H9 (cell line): ENCODE measurements at regions not wholly inside any gene's neighbourhood (a gene's known extent, or its start where the extent isn't known, plus 50 kb on each side); places are given as distances from the start of the nearest gene placed in this dataset.

ENCODE experiments used
- DNase-seq: peaks from one replicate; pipeline ENCODE4 v3.0.0-alpha.2; 2017
- H2AFZ ChIP-seq: one replicate; pipeline ENCODE4 v1.6.1; 2013; ENCODE audit warnings: mild to moderate bottlenecking, low read length, control low read depth, moderate library complexity
- H2AK5ac ChIP-seq: 2 replicates; pipeline ENCODE4 v1.6.1; 2013; ENCODE audit warnings: low read length, control low read depth, mixed read lengths; ENCODE audit not compliant: insufficient read length
- H2BK120ac ChIP-seq: one replicate; pipeline ENCODE4 v1.6.1; 2013; ENCODE audit warnings: low read depth, mild to moderate bottlenecking, low read length, control low read depth, inconsistent platforms; ENCODE audit not compliant: poor library complexity, severe bottlenecking
- H2BK12ac ChIP-seq: 2 replicates; pipeline ENCODE4 v1.6.1; 2013; ENCODE audit warnings: low read length, control low read depth, mixed read lengths, low read depth; ENCODE audit not compliant: insufficient read length
- H2BK15ac ChIP-seq: 2 replicates; pipeline ENCODE4 v1.6.1; 2013; ENCODE audit warnings: low read depth, low read length, control low read depth
- H2BK20ac ChIP-seq: one replicate; pipeline ENCODE4 v1.6.1; 2013; ENCODE audit warnings: low read depth, mild to moderate bottlenecking, low read length, control low read depth, inconsistent platforms; ENCODE audit not compliant: poor library complexity, severe bottlenecking
- H2BK5ac ChIP-seq: 2 replicates; pipeline ENCODE4 v1.6.1; 2013; ENCODE audit warnings: low read length, control low read depth, mixed read lengths; ENCODE audit not compliant: insufficient read length
- H3K14ac ChIP-seq: 2 replicates; pipeline ENCODE4 v1.6.1; 2013; ENCODE audit warnings: low read length, control low read depth; ENCODE audit not compliant: insufficient read depth
- H3K18ac ChIP-seq: 2 replicates; pipeline ENCODE4 v1.6.1; 2013; ENCODE audit warnings: low read depth, mild to moderate bottlenecking, mixed read lengths, low read length, control low read depth; ENCODE audit not compliant: insufficient read length
- H3K23ac ChIP-seq: 2 replicates; pipeline ENCODE4 v1.6.1; 2013; ENCODE audit warnings: low read length, control low read depth, mixed read lengths, low read depth; ENCODE audit not compliant: insufficient read length
- H3K23me2 ChIP-seq: 2 replicates; pipeline ENCODE4 v1.6.1; 2013; ENCODE audit warnings: low read depth, mild to moderate bottlenecking, mixed read lengths, low read length, control low read depth; ENCODE audit not compliant: insufficient read length, poor library complexity, severe bottlenecking
- H3K27ac ChIP-seq: 2 replicates; pipeline ENCODE4 v1.5.1; 2013; ENCODE audit warnings: low read length, control low read depth, mixed read lengths, low read depth; ENCODE audit not compliant: insufficient read length
- H3K27me3 ChIP-seq: 2 replicates; pipeline ENCODE4 v1.6.1; 2013; ENCODE audit warnings: low read length, control low read depth, inconsistent platforms; ENCODE audit not compliant: insufficient read depth
- H3K4ac ChIP-seq: 2 replicates; pipeline ENCODE4 v1.6.1; 2013; ENCODE audit warnings: low read depth, mild to moderate bottlenecking, control low read depth, inconsistent platforms, low read length, moderate library complexity
- H3K4me1 ChIP-seq: 2 replicates; pipeline ENCODE4 v1.6.1; 2013; ENCODE audit warnings: low read length, control low read depth, inconsistent platforms; ENCODE audit not compliant: insufficient read depth
- H3K4me2 ChIP-seq: 2 replicates; pipeline ENCODE4 v1.6.1; 2013; ENCODE audit warnings: low read length, control low read depth, mixed read lengths; ENCODE audit not compliant: insufficient read length, insufficient read depth
- H3K56ac ChIP-seq: 2 replicates; pipeline ENCODE4 v1.6.1; 2013; ENCODE audit warnings: low read depth, mild to moderate bottlenecking, mixed read lengths, low read length, control low read depth; ENCODE audit not compliant: insufficient read length
- H3K79me1 ChIP-seq: 2 replicates; pipeline ENCODE4 v1.6.1; 2013; ENCODE audit warnings: low read depth, mild to moderate bottlenecking, moderate library complexity, low read length, control low read depth, inconsistent platforms; ENCODE audit not compliant: insufficient read depth, poor library complexity, severe bottlenecking
- H3K79me2 ChIP-seq: 2 replicates; pipeline ENCODE4 v1.6.1; 2013; ENCODE audit warnings: low read length, control low read depth, inconsistent platforms; ENCODE audit not compliant: insufficient read depth
- H3K9ac ChIP-seq: 2 replicates; pipeline ENCODE4 v1.6.1; 2013; ENCODE audit warnings: low read length, control low read depth, mixed read lengths; ENCODE audit not compliant: insufficient read length; ENCODE audit errors: extremely low read depth
- H3K9me3 ChIP-seq: one replicate; pipeline ENCODE4 v1.6.1; 2013; ENCODE audit warnings: low read depth, low read length, inconsistent platforms; ENCODE audit not compliant: control insufficient read depth
- H3T11ph ChIP-seq: one replicate; pipeline ENCODE4 v1.6.1; 2013; ENCODE audit warnings: mild to moderate bottlenecking, low read length, control low read depth, inconsistent platforms
- H4K20me1 ChIP-seq: one replicate; pipeline ENCODE4 v1.6.1; 2013; ENCODE audit not compliant: control insufficient read depth, insufficient read length, insufficient read depth
- H4K5ac ChIP-seq: 2 replicates; pipeline ENCODE4 v1.6.1; 2013; ENCODE audit warnings: low read depth, mild to moderate bottlenecking, mixed read lengths, low read length, control low read depth; ENCODE audit not compliant: insufficient read length
- H4K8ac ChIP-seq: replicated peaks from 2 replicates; pipeline ENCODE4 v1.6.1; 2013; ENCODE audit warnings: low read length, control low read depth, mixed read lengths, low read depth; ENCODE audit not compliant: insufficient read length
- H4K91ac ChIP-seq: 2 replicates; pipeline ENCODE4 v1.6.1; 2013; ENCODE audit warnings: low read depth, mild to moderate bottlenecking, moderate library complexity, mixed read lengths, low read length, control low read depth; ENCODE audit not compliant: insufficient read length
- H3K27ac Mint-ChIP-seq, 3 experiments: 2 replicates in 2 of 3; 3 replicates in 1 of 3; pipeline ENCODE4 v1.8.0; 2020 to 2021; ENCODE audit warnings: mixed read lengths in 3 of 3, mild to moderate bottlenecking in 1 of 3, moderate library complexity in 1 of 3
- H3K27me3 Mint-ChIP-seq: 2 replicates; pipeline ENCODE4 v1.8.0; 2021; ENCODE audit warnings: low read depth, mild to moderate bottlenecking, moderate library complexity, mixed read lengths
- H3K36me3 Mint-ChIP-seq, 3 experiments: 2 replicates in 2 of 3; 3 replicates in 1 of 3; pipeline ENCODE4 v1.8.0; 2020 to 2021; ENCODE audit warnings: low read depth in 3 of 3, mixed read lengths in 3 of 3; ENCODE audit not compliant: insufficient read depth in 1 of 3
- H3K4me1 Mint-ChIP-seq, 2 experiments: 2 replicates each; pipeline ENCODE4 v1.8.0; 2020; ENCODE audit warnings: mixed read lengths in 2 of 2
- H3K4me3 Mint-ChIP-seq, 2 experiments: 2 replicates in 1 of 2; 3 replicates in 1 of 2; pipeline ENCODE4 v1.8.0; 2020 to 2021; ENCODE audit warnings: mild to moderate bottlenecking in 2 of 2, mixed read lengths in 2 of 2, moderate library complexity in 1 of 2
- H3K9me3 Mint-ChIP-seq, 2 experiments: 2 replicates in 1 of 2; 3 replicates in 1 of 2; pipeline ENCODE4 v1.8.0; 2020; ENCODE audit warnings: mild to moderate bottlenecking in 2 of 2, mixed read lengths in 2 of 2, moderate library complexity in 1 of 2
- CTCF ChIP-seq: fragments of 200-600 bp; sonication (generic); conservative IDR thresholded peaks from 3 replicates; pipeline ENCODE4 v1.8.0; 2021; ENCODE audit warnings: antibody characterized with exemption, mild to moderate bottlenecking
- WGBS: extraction: QIAGEN DNeasy Blood & Tissue Kit; methylation state at CpG from one replicate; pipeline ENCODE4 v1.1.7; 2013; ENCODE audit warnings: missing lambda C conversion rate, low lambda C conversion rate, mixed read lengths; ENCODE audit not compliant: insufficient read length; ENCODE audit errors: extremely low coverage; 5-methylcytosine and 5-hydroxymethylcytosine counted together

GRCh38 chr2:163338270-163338669, 397.5 kb downstream of the FIGN start:
- no peaks in the 10 kb centered on the region for H3K9me3 ChIP-seq
- no peak overlapping the region for H3K18ac ChIP-seq
- H2BK12ac ChIP-seq = no peak overlapping the region
- H2BK15ac ChIP-seq = no peak overlapping the region; the same call in 1 of the 2 replicates
- Mint-ChIP-seq H3K36me3 (peaks cover 0 to 5% (median 0%) of the 10 kb centered on the region in 3 experiments; a peak in 1 of 7 replicates), H3K27me3 (no peaks in the 10 kb centered on the region), H3K4me3 (no peak overlapping the region), H3K27ac (no peak overlapping the region; a peak in 1 of 7 replicates), H3K9me3 (0 out of 5 replicates have a peak, but pooled peaks cover 0 to 3% of the 10 kb centered on the region in 2 experiments), H3K4me1 (peaks cover 16% of the 10 kb centered on the region in 2 experiments)
- H3T11ph ChIP-seq = no peak overlapping the region
- TF ChIP-seq CTCF = no peak
- no peak overlapping the region for H2BK20ac ChIP-seq
- H3K79me1 ChIP-seq = no peaks in the 10 kb centered on the region
- H2AFZ ChIP-seq = peak overlapping the region; percentile 74
- no peaks in the 10 kb centered on the region for H3K79me2 ChIP-seq
- no peak overlapping the region for H4K8ac ChIP-seq
- DNase-seq = peak; percentile 42
- H4K5ac ChIP-seq = no peak overlapping the region
- H2BK120ac ChIP-seq = no peak overlapping the region
- H3K56ac ChIP-seq = no peak overlapping the region
- no peaks in the 10 kb centered on the region for H3K4me1 ChIP-seq
- H2BK5ac ChIP-seq = no peak overlapping the region
- no peaks in the 10 kb centered on the region for H3K27me3 ChIP-seq
- no peaks in the 10 kb centered on the region for H4K20me1 ChIP-seq
- no peak overlapping the region for H3K23ac ChIP-seq
- no peak overlapping the region for H3K27ac ChIP-seq
- H2AK5ac ChIP-seq = no peak overlapping the region
- no peak overlapping the region for H4K91ac ChIP-seq
- no peak overlapping the region for H3K9ac ChIP-seq
- H3K14ac ChIP-seq = no peak overlapping the region
- WGBS = no CpG with 5 or more reads among the region's 3 CpGs
- H3K23me2 ChIP-seq = no peaks in the 10 kb centered on the region
- H3K4ac ChIP-seq = no peak overlapping the region
- H3K4me2 ChIP-seq = no peak overlapping the region
